OCI-LY3 (cell line): ENCODE measurements at regions not wholly inside any gene's neighbourhood (a gene's known extent, or its start where the extent isn't known, plus 50 kb on each side); places are given as distances from the start of the nearest gene placed in this dataset.

Source experiments
- H2AFZ ChIP-seq: fragments of 200-600, 300-600 bp; shearing (Covaris generic); 2 replicates; pipeline ENCODE4 v1.6.0; 2014; ENCODE audit warnings: antibody characterized with exemption, low read depth, low read length
- H3K27ac ChIP-seq: fragments of 200-600, 300-600 bp; sonication (generic); 2 replicates; pipeline ENCODE4 v1.5.1; 2014; ENCODE audit warnings: mild to moderate bottlenecking, low read length, moderate library complexity, mixed read lengths
- H3K27me3 ChIP-seq: fragments of 200-600, 300-600 bp; sonication (generic); 2 replicates; pipeline ENCODE4 v1.6.1; 2014; ENCODE audit warnings: low read depth, low read length, mixed read lengths
- H3K36me3 ChIP-seq: fragments of 200-600, 300-600 bp; sonication (generic); replicated peaks from 2 replicates; pipeline ENCODE3; 2014; ENCODE audit warnings: low read depth, low read length, mixed read lengths
- H3K4me1 ChIP-seq: fragments of 300-600, 200-600 bp; sonication (generic); 2 replicates; pipeline ENCODE4 v1.6.1; 2014; ENCODE audit warnings: low read length, mixed read lengths
- H3K4me2 ChIP-seq: fragments of 200-600, 300-600 bp; sonication (generic); 2 replicates; pipeline ENCODE4 v1.6.1; 2014; ENCODE audit warnings: low read length, mixed read lengths
- H3K4me3 ChIP-seq: fragments of 300-600, 200-600 bp; sonication (generic); 2 replicates; pipeline ENCODE4 v1.5.1; 2014; ENCODE audit warnings: antibody characterized with exemption, mild to moderate bottlenecking, low read length, moderate library complexity
- H3K79me2 ChIP-seq: fragments of 300-600, 200-600 bp; shearing (Covaris generic); 2 replicates; pipeline ENCODE4 v1.6.1; 2014; ENCODE audit warnings: mild to moderate bottlenecking, low read length, mixed read lengths
- H3K9ac ChIP-seq: fragments of 300-600, 200-600 bp; shearing (Covaris generic); 2 replicates; pipeline ENCODE4 v1.6.0; 2014; ENCODE audit warnings: mild to moderate bottlenecking, low read length, moderate library complexity
- H3K9me3 ChIP-seq: fragments of 200-600, 300-600 bp; shearing (Covaris generic); 2 replicates; pipeline ENCODE4 v1.6.1; 2014; ENCODE audit warnings: low read length, mixed read lengths; ENCODE audit not compliant: insufficient read depth
- H4K20me1 ChIP-seq: fragments of 200-600, 300-600 bp; sonication (generic); 2 replicates; pipeline ENCODE4 v1.6.1; 2016; ENCODE audit warnings: low read length, mixed read lengths; ENCODE audit not compliant: insufficient read depth
- EZH2phosphoT487 ChIP-seq: fragments of 200-600 bp; shearing (Covaris generic); IDR thresholded peaks from 2 replicates; pipeline ENCODE4 v1.6.1; 2018; ENCODE audit warnings: antibody characterized with exemption, mixed run types, low read depth
- TF ChIP-seq, protein P1 (sequence below): fragments of 200-600, 300-600 bp; sonication (generic); IDR thresholded peaks from 2 replicates; pipeline ENCODE4 v1.5.1; 2014; ENCODE audit warnings: antibody characterized with exemption, low read length, low read depth

DNA sequence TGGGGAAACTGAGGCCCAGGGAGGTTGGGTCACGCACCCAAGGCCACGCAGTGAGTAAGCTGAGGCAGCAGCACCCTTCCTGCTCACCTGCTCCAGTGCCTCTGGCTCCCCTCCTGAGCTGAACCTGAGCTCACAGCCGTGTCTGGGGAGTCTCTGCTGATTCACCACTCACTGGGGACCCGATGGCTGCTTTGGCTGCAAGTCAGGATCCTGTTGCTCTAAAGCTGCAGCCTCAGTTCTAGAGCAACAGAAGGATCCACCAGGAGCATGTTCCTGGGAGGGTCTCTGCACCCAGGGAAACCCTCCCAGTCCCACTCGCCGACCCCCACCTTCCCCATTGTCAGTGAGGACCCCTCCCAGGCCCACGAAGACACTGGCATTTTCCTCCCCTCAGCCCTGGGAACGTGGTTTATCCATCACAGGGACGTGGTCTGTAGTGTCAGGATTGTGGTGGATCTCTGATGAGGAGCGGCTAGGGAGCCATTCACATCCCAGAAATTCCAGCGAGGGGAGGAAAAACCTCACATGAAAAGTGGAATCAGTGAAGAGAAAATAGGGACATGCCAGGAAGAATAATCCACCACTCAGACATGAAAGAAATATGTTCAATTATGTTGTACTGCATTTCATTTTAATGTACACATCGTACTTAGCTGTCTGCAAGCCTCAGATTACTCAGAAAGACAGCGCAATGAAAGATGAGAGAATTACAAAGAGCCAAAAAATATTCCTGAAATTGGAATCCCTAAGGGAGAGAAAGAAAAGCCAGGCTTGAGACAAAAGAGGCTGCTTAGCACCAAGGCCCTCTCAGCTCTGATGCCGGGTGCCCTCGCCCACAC lies 447.2 kb downstream of the MATN1 start:
- Histone ChIP-seq H4K20me1 (no peaks in the 10 kb centered on the region), H3K9ac (no peak overlapping the region), H3K4me1 (no peaks in the 10 kb centered on the region), H3K4me3 (no peak overlapping the region), H3K4me2 (no peak overlapping the region), H3K9me3 (no peaks in the 10 kb centered on the region), H3K27me3 (peaks cover 11% of the 10 kb centered on the region), H3K27ac (no peak overlapping the region), H2AFZ (no peak overlapping the region), H3K79me2 (no peaks in the 10 kb centered on the region), H3K36me3 (no peaks in the 10 kb centered on the region)
- TF ChIP-seq EZH2phosphoT487 = no peak
- TF ChIP-seq, protein P1, sequence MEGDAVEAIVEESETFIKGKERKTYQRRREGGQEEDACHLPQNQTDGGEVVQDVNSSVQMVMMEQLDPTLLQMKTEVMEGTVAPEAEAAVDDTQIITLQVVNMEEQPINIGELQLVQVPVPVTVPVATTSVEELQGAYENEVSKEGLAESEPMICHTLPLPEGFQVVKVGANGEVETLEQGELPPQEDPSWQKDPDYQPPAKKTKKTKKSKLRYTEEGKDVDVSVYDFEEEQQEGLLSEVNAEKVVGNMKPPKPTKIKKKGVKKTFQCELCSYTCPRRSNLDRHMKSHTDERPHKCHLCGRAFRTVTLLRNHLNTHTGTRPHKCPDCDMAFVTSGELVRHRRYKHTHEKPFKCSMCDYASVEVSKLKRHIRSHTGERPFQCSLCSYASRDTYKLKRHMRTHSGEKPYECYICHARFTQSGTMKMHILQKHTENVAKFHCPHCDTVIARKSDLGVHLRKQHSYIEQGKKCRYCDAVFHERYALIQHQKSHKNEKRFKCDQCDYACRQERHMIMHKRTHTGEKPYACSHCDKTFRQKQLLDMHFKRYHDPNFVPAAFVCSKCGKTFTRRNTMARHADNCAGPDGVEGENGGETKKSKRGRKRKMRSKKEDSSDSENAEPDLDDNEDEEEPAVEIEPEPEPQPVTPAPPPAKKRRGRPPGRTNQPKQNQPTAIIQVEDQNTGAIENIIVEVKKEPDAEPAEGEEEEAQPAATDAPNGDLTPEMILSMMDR = no peak

DNA sequence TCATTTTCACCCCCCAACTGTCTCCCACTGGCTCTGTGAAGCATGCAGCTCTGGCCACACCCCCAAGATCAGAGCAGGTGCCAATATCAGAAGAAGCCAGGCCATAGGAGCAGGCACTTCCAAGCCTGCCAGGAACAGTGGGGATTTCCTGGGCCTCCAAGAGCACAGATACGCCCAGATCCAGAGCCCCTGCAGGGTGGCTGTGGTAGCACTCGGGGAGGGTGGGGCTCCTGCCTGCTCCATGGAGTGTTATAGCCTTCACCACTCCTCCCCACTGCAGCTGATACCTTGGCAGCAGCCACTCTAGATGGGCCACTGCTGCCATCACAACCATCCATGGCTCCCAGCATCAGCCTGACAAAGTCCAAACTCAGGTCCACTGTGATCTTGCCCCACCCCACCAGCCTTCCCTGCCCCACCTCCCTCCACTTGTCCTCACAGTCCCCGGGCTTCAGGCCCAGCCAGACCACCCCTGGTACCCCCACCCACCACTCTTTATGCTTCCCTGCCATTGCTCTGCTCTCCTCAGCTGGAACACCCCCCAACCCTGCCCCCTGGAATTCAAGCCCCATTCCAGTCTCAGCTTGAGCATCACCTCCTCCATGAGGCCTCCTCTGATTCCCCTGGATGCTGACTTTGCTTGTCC lies 448.3 kb downstream of the MATN1 start:
- Histone ChIP-seq H3K79me2 (no peaks in the 10 kb centered on the region), H3K4me3 (no peak overlapping the region), H3K4me1 (no peaks in the 10 kb centered on the region)

DNA sequence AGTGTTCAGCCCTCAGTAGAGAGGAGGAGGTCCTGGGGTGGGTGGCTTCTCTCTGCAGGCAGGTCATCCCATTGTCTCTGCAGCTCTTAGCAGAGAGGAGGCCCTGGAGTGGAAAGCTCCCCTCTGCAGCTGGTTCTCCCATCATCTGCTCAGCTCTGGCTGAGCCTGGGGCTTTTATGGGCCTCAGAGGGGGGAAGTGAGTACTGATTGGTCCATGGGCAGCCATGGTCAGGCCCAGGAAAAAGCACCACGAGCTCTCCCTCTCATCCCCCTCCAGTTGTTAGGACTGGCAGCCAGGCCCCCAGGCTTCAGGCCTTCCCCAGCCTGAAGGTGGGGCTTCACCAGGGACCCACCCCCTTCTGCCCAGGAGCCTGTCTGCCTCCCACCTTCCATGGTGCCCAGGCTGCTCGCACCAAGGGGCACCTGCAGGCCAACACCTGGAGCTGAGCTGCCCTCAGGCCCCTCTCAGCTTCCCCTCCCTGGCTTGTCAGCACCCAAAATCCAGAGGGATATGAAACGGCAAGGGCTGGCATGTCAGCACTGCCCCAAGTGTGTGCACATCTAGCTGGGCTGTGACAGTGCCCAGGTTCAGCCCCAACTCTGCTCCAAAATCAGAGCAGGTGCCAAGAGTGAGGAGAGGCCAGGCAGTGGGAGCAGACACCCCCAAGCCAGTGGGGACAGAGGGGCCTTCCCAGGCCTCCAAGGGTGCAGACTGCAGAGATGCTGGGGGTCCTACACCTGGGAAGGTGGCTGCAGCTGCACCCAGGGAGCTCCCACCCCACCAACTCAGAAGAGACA lies 449.0 kb downstream of the MATN1 start:
- Histone ChIP-seq H3K9me3 (no peaks in the 10 kb centered on the region), H3K27ac (no peak overlapping the region), H3K27me3 (no peaks in the 10 kb centered on the region; the same call in 1 of the 2 replicates), H3K4me3 (no peak overlapping the region), H3K36me3 (no peaks in the 10 kb centered on the region), H3K79me2 (no peaks in the 10 kb centered on the region), H3K4me1 (no peaks in the 10 kb centered on the region), H3K4me2 (no peak overlapping the region), H3K9ac (no peak overlapping the region), H2AFZ (no peak overlapping the region), H4K20me1 (no peaks in the 10 kb centered on the region)
- TF ChIP-seq EZH2phosphoT487 = no peak
- TF ChIP-seq, protein P1 = no peak

More for the DNA sequence above, 448.3 kb downstream of the MATN1 start:
- H3K27me3 ChIP-seq = peaks cover 5% of the 10 kb centered on the region; the same call in 1 of the 2 replicates
- H3K36me3 ChIP-seq = no peaks in the 10 kb centered on the region
- H3K9ac ChIP-seq = no peak overlapping the region
- no peaks in the 10 kb centered on the region for H3K9me3 ChIP-seq
- no peak overlapping the region for H3K4me2 ChIP-seq
- no peak overlapping the region for H2AFZ ChIP-seq
- no peak overlapping the region for H3K27ac ChIP-seq
- no peaks in the 10 kb centered on the region for H4K20me1 ChIP-seq
- TF ChIP-seq, protein P1 = no peak
- TF ChIP-seq EZH2phosphoT487 = no peak

- Histone ChIP-seq H3K27me3 (no peaks in the 10 kb centered on the region), H3K9ac (no peak overlapping the region), H4K20me1 (no peaks in the 10 kb centered on the region), H3K79me2 (no peaks in the 10 kb centered on the region), H3K27ac (no peak overlapping the region), H3K4me1 (no peaks in the 10 kb centered on the region), H3K4me2 (no peak overlapping the region), H2AFZ (no peak overlapping the region), H3K36me3 (no peaks in the 10 kb centered on the region), H3K9me3 (no peaks in the 10 kb centered on the region), H3K4me3 (no peak overlapping the region)
- TF ChIP-seq, protein P1 = no peak
- TF ChIP-seq EZH2phosphoT487 = no peak
Observed at GRCh38 chr1:30273456-30273855, 449.9 kb downstream of the MATN1 start.
